ENCODE measurements at regions not wholly inside any gene's neighbourhood (a gene's known extent, or its start where the extent isn't known, plus 50 kb on each side); places are given as distances from the start of the nearest gene placed in this dataset.

- no peak for DNase-seq
Observed at GRCh38 chr3:74531491-74531890, 83.0 kb downstream of the CNTN3 start.

GRCh38 chr3:74529145-74529544, 85.3 kb downstream of the CNTN3 start:
- no peaks in the 10 kb centered on the region for H3K27me3 ChIP-seq (ENCODE audit: control insufficient read depth in 2 of 2, insufficient read depth in 2 of 2, low read length in 2 of 2)
- POLR2A ChIA-PET: no interaction called here
- ATAC-seq: no peak
- Mint-ChIP-seq H3K27me3 (no peaks in the 10 kb centered on the region), H3K9me3 (peaks cover 0 to 20% (median 13%) of the 10 kb centered on the region in 11 donors), H3K36me3 (no peaks in the 10 kb centered on the region), H3K4me3 (no peak overlapping the region), H3K27ac (no peak overlapping the region), H3K4me1 (no peaks in the 10 kb centered on the region)
- no peak for DNase-seq
- H3K9me3 ChIP-seq (ENCODE audit: control insufficient read depth in 2 of 3, low read length in 3 of 3): no peaks in the 10 kb centered on the region
- H3K4me1 ChIP-seq (ENCODE audit: control insufficient read depth in 2 of 2, insufficient read depth in 2 of 2, low read length in 2 of 2): no peaks in the 10 kb centered on the region
- CTCF ChIA-PET: no interaction called here
- H3K36me3 ChIP-seq (ENCODE audit: control insufficient read depth in 2 of 3, insufficient read depth in 3 of 3, low read length in 3 of 3): no peaks in the 10 kb centered on the region
- intact Hi-C loops (cut with micrococcal nuclease): no loop called here
- H3K4me3 ChIP-seq (ENCODE audit: low read length): no peak overlapping the region
- H3K27ac ChIP-seq (ENCODE audit: low read depth, low read length): no peak overlapping the region

More at GRCh38 chr3:74531491-74531890, 83.0 kb downstream of the CNTN3 start:
- ATAC-seq: no peak
- no peaks in the 10 kb centered on the region for H3K4me1 Mint-ChIP-seq
- no peak overlapping the region for H3K27ac Mint-ChIP-seq
- Histone ChIP-seq H3K27me3 (ENCODE audit: control insufficient read depth in 2 of 2, insufficient read depth in 2 of 2, low read length in 2 of 2) (no peaks in the 10 kb centered on the region), H3K4me1 (ENCODE audit: control insufficient read depth in 2 of 2, insufficient read depth in 2 of 2, low read length in 2 of 2) (no peaks in the 10 kb centered on the region), H3K4me3 (ENCODE audit: low read length) (no peak overlapping the region), H3K9me3 (ENCODE audit: control insufficient read depth in 2 of 3, low read length in 3 of 3) (no peaks in the 10 kb centered on the region), H3K36me3 (ENCODE audit: control insufficient read depth in 2 of 3, insufficient read depth in 3 of 3, low read length in 3 of 3) (no peaks in the 10 kb centered on the region), H3K27ac (ENCODE audit: low read depth, low read length) (no peak overlapping the region)
- ChIA-PET POLR2A (no interaction called here), CTCF (no interaction called here)
- peaks cover under 1 to 22% (median 9%) of the 10 kb centered on the region in 11 donors for H3K9me3 Mint-ChIP-seq
- intact Hi-C loops (cut with micrococcal nuclease): no loop called here
- no peaks in the 10 kb centered on the region for H3K36me3 Mint-ChIP-seq
- no peaks in the 10 kb centered on the region for H3K27me3 Mint-ChIP-seq
- H3K4me3 Mint-ChIP-seq: no peak overlapping the region

- no peak for ATAC-seq
- Histone ChIP-seq H3K9me3 (ENCODE audit: control insufficient read depth in 2 of 3, low read length in 3 of 3) (no peaks in the 10 kb centered on the region), H3K27ac (ENCODE audit: low read depth, low read length) (no peak overlapping the region), H3K4me1 (ENCODE audit: control insufficient read depth in 2 of 2, insufficient read depth in 2 of 2, low read length in 2 of 2) (no peaks in the 10 kb centered on the region), H3K4me3 (ENCODE audit: low read length) (no peak overlapping the region), H3K27me3 (ENCODE audit: control insufficient read depth in 2 of 2, insufficient read depth in 2 of 2, low read length in 2 of 2) (no peaks in the 10 kb centered on the region), H3K36me3 (ENCODE audit: control insufficient read depth in 2 of 3, insufficient read depth in 3 of 3, low read length in 3 of 3) (no peaks in the 10 kb centered on the region)
- no peaks in the 10 kb centered on the region for H3K27me3 Mint-ChIP-seq
- H3K36me3 Mint-ChIP-seq: no peaks in the 10 kb centered on the region
- intact Hi-C loops (cut with micrococcal nuclease): no loop called here
- CTCF ChIA-PET: no interaction called here
- no peak overlapping the region for H3K4me3 Mint-ChIP-seq
- POLR2A ChIA-PET: no interaction called here
- no peak overlapping the region for H3K27ac Mint-ChIP-seq
- no peak for DNase-seq
- peaks cover 0 to 19% (median 8%) of the 10 kb centered on the region in 11 donors for H3K9me3 Mint-ChIP-seq
- no peaks in the 10 kb centered on the region for H3K4me1 Mint-ChIP-seq
Observed at GRCh38 chr3:74527566-74527965, 86.9 kb downstream of the CNTN3 start.

- no peaks in the 10 kb centered on the region for H3K36me3 Mint-ChIP-seq
- ATAC-seq (no peak), DNase-seq (no peak)
- no peaks in the 10 kb centered on the region for H3K27me3 Mint-ChIP-seq
- no peaks in the 10 kb centered on the region for H3K36me3 ChIP-seq (ENCODE audit: control insufficient read depth in 2 of 3, insufficient read depth in 3 of 3, low read length in 3 of 3)
- ChIA-PET POLR2A (no interaction called here), CTCF (no interaction called here)
- H3K4me1 ChIP-seq (ENCODE audit: control insufficient read depth in 2 of 2, insufficient read depth in 2 of 2, low read length in 2 of 2): no peaks in the 10 kb centered on the region
- no peaks in the 10 kb centered on the region for H3K4me1 Mint-ChIP-seq
- no peak overlapping the region for H3K4me3 ChIP-seq (ENCODE audit: low read length)
- H3K27ac Mint-ChIP-seq: no peak overlapping the region
- H3K9me3 ChIP-seq (ENCODE audit: control insufficient read depth in 2 of 3, low read length in 3 of 3): no peaks in the 10 kb centered on the region
- H3K27ac ChIP-seq (ENCODE audit: low read depth, low read length): no peak overlapping the region
- H3K27me3 ChIP-seq (ENCODE audit: control insufficient read depth in 2 of 2, insufficient read depth in 2 of 2, low read length in 2 of 2): no peaks in the 10 kb centered on the region
- intact Hi-C loops (cut with micrococcal nuclease): no loop called here
- H3K9me3 Mint-ChIP-seq: peaks cover 0 to 11% (median 0%) of the 10 kb centered on the region in 11 donors
- no peak overlapping the region for H3K4me3 Mint-ChIP-seq
Observed at GRCh38 chr3:74523811-74524210, 90.6 kb downstream of the CNTN3 start.

GRCh38 chr3:74520895-74521294, 93.6 kb downstream of the CNTN3 start:
- no peak for ATAC-seq
- Histone ChIP-seq H3K4me1 (ENCODE audit: control insufficient read depth in 2 of 2, insufficient read depth in 2 of 2, low read length in 2 of 2) (no peaks in the 10 kb centered on the region), H3K9me3 (ENCODE audit: control insufficient read depth in 2 of 3, low read length in 3 of 3) (no peaks in the 10 kb centered on the region), H3K27me3 (ENCODE audit: control insufficient read depth in 2 of 2, insufficient read depth in 2 of 2, low read length in 2 of 2) (no peaks in the 10 kb centered on the region), H3K4me3 (ENCODE audit: low read length) (no peak overlapping the region), H3K27ac (ENCODE audit: low read depth, low read length) (no peak overlapping the region), H3K36me3 (ENCODE audit: control insufficient read depth in 2 of 3, insufficient read depth in 3 of 3, low read length in 3 of 3) (no peaks in the 10 kb centered on the region)
- no peaks in the 10 kb centered on the region for H3K4me1 Mint-ChIP-seq
- intact Hi-C loops (cut with micrococcal nuclease): no loop called here
- no peak for DNase-seq
- H3K27me3 Mint-ChIP-seq: no peaks in the 10 kb centered on the region
- H3K4me3 Mint-ChIP-seq: no peak overlapping the region
- ChIA-PET POLR2A (no interaction called here), CTCF (no interaction called here)
- H3K27ac Mint-ChIP-seq: no peak overlapping the region
- H3K9me3 Mint-ChIP-seq: peaks cover 0 to 19% (median 6%) of the 10 kb centered on the region in 11 donors
- H3K36me3 Mint-ChIP-seq: no peaks in the 10 kb centered on the region

GRCh38 chr3:74518610-74519009, 95.8 kb downstream of the CNTN3 start:
- DNase-seq: no peak
- H3K36me3 ChIP-seq (ENCODE audit: control insufficient read depth in 2 of 3, insufficient read depth in 3 of 3, low read length in 3 of 3): no peaks in the 10 kb centered on the region
- intact Hi-C loops (cut with micrococcal nuclease): no loop called here
- Mint-ChIP-seq H3K4me3 (no peak overlapping the region), H3K4me1 (no peaks in the 10 kb centered on the region), H3K36me3 (no peaks in the 10 kb centered on the region), H3K27me3 (no peaks in the 10 kb centered on the region), H3K27ac (no peak overlapping the region), H3K9me3 (peaks cover 0 to 23% (median 2%) of the 10 kb centered on the region in 11 donors)
- ChIA-PET POLR2A (no interaction called here), CTCF (no interaction called here)
- no peaks in the 10 kb centered on the region for H3K27me3 ChIP-seq (ENCODE audit: control insufficient read depth in 2 of 2, insufficient read depth in 2 of 2, low read length in 2 of 2)
- H3K9me3 ChIP-seq (ENCODE audit: control insufficient read depth in 2 of 3, low read length in 3 of 3): no peaks in the 10 kb centered on the region
- no peaks in the 10 kb centered on the region for H3K4me1 ChIP-seq (ENCODE audit: control insufficient read depth in 2 of 2, insufficient read depth in 2 of 2, low read length in 2 of 2)
- no peak overlapping the region for H3K4me3 ChIP-seq (ENCODE audit: low read length)
- H3K27ac ChIP-seq (ENCODE audit: low read depth, low read length): no peak overlapping the region
- no peak for ATAC-seq

- Histone ChIP-seq H3K27ac (ENCODE audit: low read depth, low read length) (no peak overlapping the region), H3K9me3 (ENCODE audit: control insufficient read depth in 2 of 3, low read length in 3 of 3) (no peaks in the 10 kb centered on the region), H3K36me3 (ENCODE audit: control insufficient read depth in 2 of 3, insufficient read depth in 3 of 3, low read length in 3 of 3) (no peaks in the 10 kb centered on the region), H3K4me3 (ENCODE audit: low read length) (no peak overlapping the region), H3K27me3 (ENCODE audit: control insufficient read depth in 2 of 2, insufficient read depth in 2 of 2, low read length in 2 of 2) (no peaks in the 10 kb centered on the region), H3K4me1 (ENCODE audit: control insufficient read depth in 2 of 2, insufficient read depth in 2 of 2, low read length in 2 of 2) (no peaks in the 10 kb centered on the region)
- no peaks in the 10 kb centered on the region for H3K4me1 Mint-ChIP-seq
- H3K27me3 Mint-ChIP-seq: no peaks in the 10 kb centered on the region
- DNase-seq: no peak
- peaks cover 0 to 16% (median 2%) of the 10 kb centered on the region in 11 donors for H3K9me3 Mint-ChIP-seq
- no peak for ATAC-seq
- H3K27ac Mint-ChIP-seq: no peak overlapping the region
- intact Hi-C loops (cut with micrococcal nuclease): no loop called here
- ChIA-PET POLR2A (no interaction called here), CTCF (interaction anchor here (0.7 kb wide), 1 partner anchor 1065 kb away, joined by 3 read pairs; no protein-coding TSS in a partner anchor)
- H3K36me3 Mint-ChIP-seq: no peaks in the 10 kb centered on the region
- H3K4me3 Mint-ChIP-seq: no peak overlapping the region
Observed at GRCh38 chr3:74516019-74516418, 98.4 kb downstream of the CNTN3 start.

All from naive thymus-derived CD4-positive, alpha-beta T cell (primary cell).